ENCODE measurements at regions not wholly inside any gene's neighbourhood (a gene's known extent, or its start where the extent isn't known, plus 50 kb on each side); places are given as distances from the start of the nearest gene placed in this dataset.

- TF ChIP-seq HDAC2 (IDR thresholded peaks at IDR 0.05) (no peak), POLR2A (IDR thresholded peaks at IDR 0.05; ENCODE audit: low read length) (no peak), KDM1A (IDR thresholded peaks at IDR 0.05; ENCODE audit: low read depth) (no peak), SMC3 (IDR thresholded peaks at IDR 0.05) (no peak), CTCF (IDR thresholded peaks at IDR 0.05) (no peak), CHD2 (IDR thresholded peaks at IDR 0.05; ENCODE audit: low read length, partially characterized antibody) (no peak), MAZ (IDR thresholded peaks at IDR 0.05; ENCODE audit: borderline replicate concordance, low read depth, low read length) (no peak)
- TF ChIP-seq, protein P1, sequence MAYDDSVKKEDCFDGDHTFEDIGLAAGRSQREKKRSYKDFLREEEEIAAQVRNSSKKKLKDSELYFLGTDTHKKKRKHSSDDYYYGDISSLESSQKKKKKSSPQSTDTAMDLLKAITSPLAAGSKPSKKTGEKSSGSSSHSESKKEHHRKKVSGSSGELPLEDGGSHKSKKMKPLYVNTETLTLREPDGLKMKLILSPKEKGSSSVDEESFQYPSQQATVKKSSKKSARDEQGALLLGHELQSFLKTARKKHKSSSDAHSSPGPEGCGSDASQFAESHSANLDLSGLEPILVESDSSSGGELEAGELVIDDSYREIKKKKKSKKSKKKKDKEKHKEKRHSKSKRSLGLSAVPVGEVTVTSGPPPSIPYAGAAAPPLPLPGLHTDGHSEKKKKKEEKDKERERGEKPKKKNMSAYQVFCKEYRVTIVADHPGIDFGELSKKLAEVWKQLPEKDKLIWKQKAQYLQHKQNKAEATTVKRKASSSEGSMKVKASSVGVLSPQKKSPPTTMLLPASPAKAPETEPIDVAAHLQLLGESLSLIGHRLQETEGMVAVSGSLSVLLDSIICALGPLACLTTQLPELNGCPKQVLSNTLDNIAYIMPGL (CRISPR knock-in tag; IDR thresholded peaks at IDR 0.05; ENCODE audit: borderline replicate concordance), result no peak
Measured at GRCh38 chr4:129806986-129807385, 711.0 kb downstream of the C4orf33 start.

All from A549 (cell line).